HCEC 1CT (cell line): ENCODE measurements at regions not wholly inside any gene's neighbourhood (a gene's known extent, or its start where the extent isn't known, plus 50 kb on each side); places are given as distances from the start of the nearest gene placed in this dataset.
A peak's percentile ranks its signal among the peaks of the same experiment; 100 is the strongest.

Source experiments
- DNase-seq: peaks from one replicate; pipeline ENCODE4 v3.0.0-alpha.2; 2017

GRCh38 chr18:70468861-70469547, 180.2 kb downstream of the SOCS6 start:
- no peak for DNase-seq

- DNase-seq, result peak; percentile 67
Observed at GRCh38 chr18:70464343-70465114, 175.7 kb downstream of the SOCS6 start.

GRCh38 chr18:70463085-70463484, 174.2 kb downstream of the SOCS6 start:
- DNase-seq, result no peak

- no peak for DNase-seq
Observed at GRCh38 chr18:70462078-70462439, 173.2 kb downstream of the SOCS6 start.

GRCh38 chr18:70461323-70462077, 172.7 kb downstream of the SOCS6 start:
- no peak for DNase-seq

GRCh38 chr18:70459731-70460130, 170.9 kb downstream of the SOCS6 start:
- DNase-seq, result no peak

GRCh38 chr18:70459251-70459650, 170.4 kb downstream of the SOCS6 start:
- no peak for DNase-seq

GRCh38 chr18:70457788-70458187, 168.9 kb downstream of the SOCS6 start:
- DNase-seq, result no peak

- DNase-seq, result no peak
Observed at GRCh38 chr18:70457223-70457622, 168.4 kb downstream of the SOCS6 start.

- DNase-seq, result no peak
Observed at GRCh38 chr18:70456376-70456775, 167.5 kb downstream of the SOCS6 start.

GRCh38 chr18:70455731-70456130, 166.9 kb downstream of the SOCS6 start:
- DNase-seq, result no peak

- peak; percentile 52 for DNase-seq
Observed at GRCh38 chr18:70454704-70455322, 166.0 kb downstream of the SOCS6 start.

- DNase-seq, result no peak
Observed at GRCh38 chr18:70453058-70453775, 164.4 kb downstream of the SOCS6 start.

- DNase-seq, result no peak
Observed at GRCh38 chr18:70452501-70452900, 163.7 kb downstream of the SOCS6 start.

- DNase-seq, result peak; percentile 11
Observed at GRCh38 chr18:70450426-70451253, 161.8 kb downstream of the SOCS6 start.

- DNase-seq, result no peak
Observed at GRCh38 chr18:70448588-70448987, 159.7 kb downstream of the SOCS6 start.

GRCh38 chr18:70446063-70446462, 157.2 kb downstream of the SOCS6 start:
- DNase-seq, result no peak

- no peak for DNase-seq
Observed at GRCh38 chr18:70442933-70443332, 154.1 kb downstream of the SOCS6 start.

- DNase-seq, result no peak
Observed at GRCh38 chr18:70432804-70433400, 144.1 kb downstream of the SOCS6 start.

- DNase-seq, result peak; percentile 80
Observed at GRCh38 chr18:70431203-70431624, 142.4 kb downstream of the SOCS6 start.

- no peak for DNase-seq
Observed at GRCh38 chr18:70430501-70431173, 141.8 kb downstream of the SOCS6 start.
